ENCODE measurements at regions not wholly inside any gene's neighbourhood (a gene's known extent, or its start where the extent isn't known, plus 50 kb on each side); places are given as distances from the start of the nearest gene placed in this dataset.

- TF ChIP-seq CTCF (IDR thresholded peaks at IDR 0.05; ENCODE audit: extremely low read depth in 1 of 2, insufficient read depth in 1 of 2, low read depth in 1 of 2, low read length in 2 of 2) (no peak), POLR2A (IDR thresholded peaks at IDR 0.05; ENCODE audit: low read depth, low read length) (no peak), EZH2 (IDR thresholded peaks at IDR 0.05; ENCODE audit: borderline replicate concordance, low read depth, low read length, severe bottlenecking) (no peak), MAX (IDR thresholded peaks at IDR 0.05; ENCODE audit: insufficient read depth, insufficient read length) (no peak), POLR2AphosphoS5 (IDR thresholded peaks at IDR 0.05; ENCODE audit: insufficient read depth, low read depth, low read length) (no peak), JUN (IDR thresholded peaks at IDR 0.05; ENCODE audit: borderline replicate concordance, insufficient read depth, insufficient read length, low read depth) (no peak), FOS (IDR thresholded peaks at IDR 0.05; ENCODE audit: borderline replicate concordance, insufficient read depth, low read length) (no peak), MYC (IDR thresholded peaks at IDR 0.05; ENCODE audit: low read depth, low read length) (no peak)
These were observed 630.6 kb downstream of the UQCRFS1 start for GRCh38 chr19:28582344-28582743.

All from endothelial cell of umbilical vein (primary cell).